ENCODE measurements at regions not wholly inside any gene's neighbourhood (a gene's known extent, or its start where the extent isn't known, plus 50 kb on each side); places are given as distances from the start of the nearest gene placed in this dataset.
"Not testable (repeated sequence)": the region's sequence is repeated elsewhere in the genome, so short reads cannot be mapped to it uniquely, and the experiment has no call there.

GRCh38 chr1:224820341-224820740 lies 109.1 kb upstream of the DNAH14 start:
- H3K4me3 Mint-ChIP-seq (ENCODE audit: unreplicated experiment): no peak overlapping the region
- no peak overlapping the region for H3K27ac Mint-ChIP-seq (ENCODE audit: unreplicated experiment)
- no peak for TF ChIP-seq CTCF (IDR thresholded peaks at IDR 0.05)

GRCh38 chr1:224821751-224822150 lies 107.7 kb upstream of the DNAH14 start:
- not testable (repeated sequence) for H3K4me1 Mint-ChIP-seq (ENCODE audit: unreplicated experiment)
- H3K9me3 Mint-ChIP-seq (ENCODE audit: unreplicated experiment): peaks cover 17% of the 10 kb centered on the region

More at GRCh38 chr1:224820341-224820740, 109.1 kb upstream of the DNAH14 start:
- H3K4me1 Mint-ChIP-seq (ENCODE audit: unreplicated experiment): no peaks in the 10 kb centered on the region
- no peak for DNase-seq (ENCODE audit: extremely low spot score, unreplicated experiment)
- H3K27me3 Mint-ChIP-seq (ENCODE audit: unreplicated experiment): no peaks in the 10 kb centered on the region
- no peaks in the 10 kb centered on the region for H3K36me3 Mint-ChIP-seq (ENCODE audit: unreplicated experiment)
- peaks cover 16% of the 10 kb centered on the region for H3K9me3 Mint-ChIP-seq (ENCODE audit: unreplicated experiment)

GRCh38 chr1:224825525-224826000 lies 103.9 kb upstream of the DNAH14 start:
- H3K36me3 Mint-ChIP-seq (ENCODE audit: unreplicated experiment): no peaks in the 10 kb centered on the region
- no peak for DNase-seq (ENCODE audit: extremely low spot score, unreplicated experiment)
- H3K27ac Mint-ChIP-seq (ENCODE audit: unreplicated experiment): no peak overlapping the region
- no peak for TF ChIP-seq CTCF (IDR thresholded peaks at IDR 0.05)
- H3K9me3 Mint-ChIP-seq (ENCODE audit: unreplicated experiment): peaks cover 17% of the 10 kb centered on the region
- H3K4me1 Mint-ChIP-seq (ENCODE audit: unreplicated experiment): no peaks in the 10 kb centered on the region
- H3K27me3 Mint-ChIP-seq (ENCODE audit: unreplicated experiment): peaks cover 4% of the 10 kb centered on the region
- no peak overlapping the region for H3K4me3 Mint-ChIP-seq (ENCODE audit: unreplicated experiment)

More at GRCh38 chr1:224821751-224822150, 107.7 kb upstream of the DNAH14 start:
- not testable (repeated sequence) for H3K27me3 Mint-ChIP-seq (ENCODE audit: unreplicated experiment); H3K36me3 Mint-ChIP-seq (ENCODE audit: unreplicated experiment); H3K27ac Mint-ChIP-seq (ENCODE audit: unreplicated experiment); H3K4me3 Mint-ChIP-seq (ENCODE audit: unreplicated experiment); DNase-seq (ENCODE audit: extremely low spot score, unreplicated experiment)

- peaks cover 21% of the 10 kb centered on the region for H3K9me3 Mint-ChIP-seq (ENCODE audit: unreplicated experiment)
- no peak overlapping the region for H3K4me3 Mint-ChIP-seq (ENCODE audit: unreplicated experiment)
- no peaks in the 10 kb centered on the region for H3K4me1 Mint-ChIP-seq (ENCODE audit: unreplicated experiment)
- no peaks in the 10 kb centered on the region for H3K36me3 Mint-ChIP-seq (ENCODE audit: unreplicated experiment)
- H3K27me3 Mint-ChIP-seq (ENCODE audit: unreplicated experiment): peaks cover 4% of the 10 kb centered on the region
- no peak overlapping the region for H3K27ac Mint-ChIP-seq (ENCODE audit: unreplicated experiment)
- DNase-seq (ENCODE audit: extremely low spot score, unreplicated experiment): no peak
- TF ChIP-seq CTCF (IDR thresholded peaks at IDR 0.05): no peak
Observed at GRCh38 chr1:224828691-224829090, 100.8 kb upstream of the DNAH14 start.

- Mint-ChIP-seq H3K27me3 (ENCODE audit: unreplicated experiment) (peaks cover 4% of the 10 kb centered on the region), H3K9me3 (ENCODE audit: unreplicated experiment) (peaks cover 14% of the 10 kb centered on the region), H3K4me1 (ENCODE audit: unreplicated experiment) (no peaks in the 10 kb centered on the region), H3K27ac (ENCODE audit: unreplicated experiment) (no peak overlapping the region), H3K36me3 (ENCODE audit: unreplicated experiment) (no peaks in the 10 kb centered on the region), H3K4me3 (ENCODE audit: unreplicated experiment) (no peak overlapping the region)
- TF ChIP-seq CTCF (IDR thresholded peaks at IDR 0.05): no peak
- no peak for DNase-seq (ENCODE audit: extremely low spot score, unreplicated experiment)
Observed at GRCh38 chr1:224831501-224831900, 98.0 kb upstream of the DNAH14 start.

- peaks cover 10% of the 10 kb centered on the region for H3K9me3 Mint-ChIP-seq (ENCODE audit: unreplicated experiment)
- H3K27me3 Mint-ChIP-seq (ENCODE audit: unreplicated experiment); H3K36me3 Mint-ChIP-seq (ENCODE audit: unreplicated experiment); H3K4me3 Mint-ChIP-seq (ENCODE audit: unreplicated experiment); H3K27ac Mint-ChIP-seq (ENCODE audit: unreplicated experiment); H3K4me1 Mint-ChIP-seq (ENCODE audit: unreplicated experiment); DNase-seq (ENCODE audit: extremely low spot score, unreplicated experiment): not testable (repeated sequence)
Observed at GRCh38 chr1:224839648-224840300, 89.7 kb upstream of the DNAH14 start.

GRCh38 chr1:224841803-224842202 lies 87.7 kb upstream of the DNAH14 start:
- not testable (repeated sequence) for H3K27me3 Mint-ChIP-seq (ENCODE audit: unreplicated experiment); H3K27ac Mint-ChIP-seq (ENCODE audit: unreplicated experiment); H3K4me3 Mint-ChIP-seq (ENCODE audit: unreplicated experiment); DNase-seq (ENCODE audit: extremely low spot score, unreplicated experiment); H3K4me1 Mint-ChIP-seq (ENCODE audit: unreplicated experiment); H3K9me3 Mint-ChIP-seq (ENCODE audit: unreplicated experiment); H3K36me3 Mint-ChIP-seq (ENCODE audit: unreplicated experiment)
